GM18873 (cell line): ENCODE measurements at regions not wholly inside any gene's neighbourhood (a gene's known extent, or its start where the extent isn't known, plus 50 kb on each side); places are given as distances from the start of the nearest gene placed in this dataset.
"Not testable (repeated sequence)": the region's sequence is repeated elsewhere in the genome, so short reads cannot be mapped to it uniquely, and the experiment has no call there.

ENCODE experiments used
- ATAC-seq: cut with Tn5 transposase; IDR thresholded peaks from one replicate; pipeline ENCODE4 v1.9.1; 2021; ENCODE audit warnings: mild to moderate bottlenecking, moderate library complexity, moderate number of reproducible peaks; ENCODE audit not compliant: unreplicated experiment, low FRiP score

DNA sequence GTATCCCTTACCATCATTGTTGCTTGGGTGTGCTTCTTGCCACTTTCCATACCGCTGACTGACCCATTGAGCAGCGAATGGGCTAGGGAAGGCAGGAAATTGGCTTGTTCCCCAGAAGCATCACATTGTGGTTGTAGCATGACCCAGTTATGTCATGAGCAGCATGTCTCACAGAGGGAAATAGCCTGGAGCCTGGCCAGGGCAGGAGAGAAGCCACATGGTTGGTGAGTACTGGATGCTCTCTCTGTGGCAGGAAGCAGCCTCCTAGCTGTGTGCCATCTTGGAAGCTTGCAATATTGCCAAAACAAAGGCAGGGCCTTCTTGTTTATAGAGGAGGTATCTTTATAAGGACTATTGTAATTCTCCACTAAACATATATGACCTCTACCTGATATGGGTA is 482.6 kb downstream of the PIK3C3 start:
- ATAC-seq = no peak

DNA sequence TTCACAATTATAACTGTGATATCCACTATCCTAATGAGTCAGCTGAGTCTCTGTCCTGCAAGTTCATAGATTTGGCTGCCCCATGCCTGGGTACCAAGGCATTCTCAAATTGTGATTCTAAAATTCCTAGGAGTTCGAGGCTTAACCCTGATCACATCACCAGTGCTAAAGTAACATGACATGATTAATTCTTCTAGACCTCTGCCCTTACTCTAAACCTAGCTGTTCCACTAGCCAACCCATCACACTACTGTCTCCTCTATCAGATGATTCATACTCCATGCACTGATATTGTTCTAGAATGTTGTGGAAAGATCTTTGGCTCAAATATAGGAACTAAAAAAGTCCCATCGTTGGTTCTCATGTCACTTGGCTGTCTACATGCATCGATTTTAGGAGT is 487.6 kb downstream of the PIK3C3 start:
- no peak for ATAC-seq

DNA sequence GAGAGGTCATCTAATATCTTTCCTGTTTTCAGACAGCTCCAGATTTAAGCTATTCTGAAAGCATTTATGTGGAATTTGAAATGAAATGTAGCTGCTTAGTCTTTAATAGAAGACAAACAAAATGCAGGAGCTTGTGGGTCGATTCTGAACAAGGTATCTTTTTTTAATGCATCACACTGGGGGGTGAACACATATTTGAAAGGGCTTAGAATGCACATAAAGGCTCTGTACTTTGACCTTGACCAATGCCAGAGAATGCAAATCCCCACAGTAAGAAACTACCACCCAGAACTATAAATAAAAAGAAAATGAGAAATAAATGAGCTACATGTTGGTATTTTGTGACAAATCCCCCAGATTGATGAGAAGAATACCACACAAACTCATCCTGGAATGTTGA is 489.3 kb downstream of the PIK3C3 start:
- ATAC-seq = no peak

DNA sequence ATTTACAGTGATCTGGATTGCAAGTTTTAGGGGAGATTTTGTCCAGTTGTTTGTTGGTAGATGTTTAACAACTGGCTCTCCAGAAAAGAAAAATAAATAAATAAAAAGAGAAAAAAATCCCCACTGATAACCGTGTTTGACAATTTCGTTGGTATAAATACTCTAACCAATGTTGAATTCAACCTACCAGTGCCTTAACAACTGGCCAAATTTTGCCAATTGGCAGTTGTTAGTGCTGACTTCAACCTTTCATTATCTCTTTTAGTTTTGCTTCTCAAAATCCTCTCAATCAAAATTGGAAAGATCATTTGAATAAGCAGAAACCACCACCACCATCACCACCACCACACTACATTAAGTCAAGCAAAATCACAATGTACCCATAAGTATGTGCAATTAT is 490.3 kb downstream of the PIK3C3 start:
- no peak for ATAC-seq

DNA sequence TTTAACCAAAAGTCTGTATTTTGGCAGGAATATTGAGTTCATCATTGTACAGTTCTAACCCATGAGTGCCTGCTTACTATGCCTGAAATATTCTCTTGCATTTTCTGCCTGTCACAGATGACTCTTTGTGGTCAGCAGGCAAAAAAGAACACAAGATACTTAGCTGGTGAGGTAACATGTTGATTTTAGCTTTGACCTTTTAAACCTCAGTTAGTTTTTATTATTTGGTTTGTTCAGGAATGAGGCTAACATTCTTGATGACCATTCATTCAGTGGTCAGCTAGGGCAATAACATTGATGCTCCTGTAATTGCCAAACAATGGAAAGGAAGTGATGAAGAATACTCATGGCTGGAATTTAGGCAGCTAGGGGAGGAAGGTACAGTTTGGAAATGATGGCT is 491.2 kb downstream of the PIK3C3 start:
- no peak for ATAC-seq

DNA sequence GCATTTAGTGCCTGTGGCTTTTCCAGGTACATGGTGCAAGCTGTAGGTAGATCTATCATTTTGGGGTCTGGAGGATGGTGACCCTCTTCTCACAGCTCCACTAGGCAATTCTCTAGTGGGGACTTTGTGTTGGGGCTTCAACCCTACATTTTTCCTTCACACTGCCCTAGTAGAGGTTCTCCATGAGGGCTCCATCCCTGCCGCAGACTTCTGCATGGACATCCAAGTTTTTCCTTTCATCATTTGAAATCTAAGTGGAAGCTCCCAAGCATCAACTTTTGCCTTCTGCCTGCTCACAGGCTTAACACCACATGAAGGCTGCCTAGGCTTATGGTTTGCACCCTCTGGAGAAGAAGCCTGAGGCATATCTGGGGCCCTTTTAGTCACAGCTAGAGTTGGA is 492.7 kb downstream of the PIK3C3 start:
- no peak for ATAC-seq

DNA sequence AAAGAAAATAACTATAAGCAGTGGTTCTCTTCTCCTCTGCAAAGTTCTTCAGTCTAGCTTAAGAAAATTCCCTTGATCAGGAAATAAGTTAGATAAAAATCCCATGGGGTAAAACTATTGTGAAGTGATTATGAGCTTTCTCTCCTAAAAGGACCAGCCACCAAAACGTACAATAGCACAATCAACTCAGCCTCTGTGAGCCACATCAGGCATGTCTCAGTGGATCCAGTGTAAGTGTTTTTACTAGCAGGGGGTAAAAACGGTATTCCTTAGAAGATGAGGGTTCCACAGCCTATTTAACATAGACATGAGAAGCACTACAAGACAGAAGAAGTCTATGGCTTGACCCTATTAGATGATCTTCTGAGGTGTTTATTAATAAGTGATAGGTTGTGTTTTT is 503.2 kb downstream of the PIK3C3 start:
- ATAC-seq = no peak

DNA sequence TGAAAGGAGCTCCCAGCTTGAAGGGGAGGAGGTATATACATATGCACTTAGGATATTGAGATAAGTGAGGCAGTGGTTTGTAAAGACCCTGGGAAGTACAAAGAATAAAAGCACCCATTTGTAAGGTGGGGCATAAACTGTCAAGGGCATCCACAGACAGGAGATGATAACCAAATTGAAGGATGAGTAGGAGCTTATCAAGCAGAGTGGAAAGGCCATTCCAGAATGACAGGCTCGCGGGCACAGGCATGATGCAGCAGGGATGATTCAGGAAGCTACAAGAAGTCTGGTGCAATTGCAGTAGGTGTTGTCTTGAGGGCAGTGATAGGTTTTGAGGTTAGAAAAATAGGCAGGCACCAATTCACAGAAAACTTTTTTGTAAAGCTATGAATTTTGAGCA is 504.8 kb downstream of the PIK3C3 start:
- no peak for ATAC-seq

DNA sequence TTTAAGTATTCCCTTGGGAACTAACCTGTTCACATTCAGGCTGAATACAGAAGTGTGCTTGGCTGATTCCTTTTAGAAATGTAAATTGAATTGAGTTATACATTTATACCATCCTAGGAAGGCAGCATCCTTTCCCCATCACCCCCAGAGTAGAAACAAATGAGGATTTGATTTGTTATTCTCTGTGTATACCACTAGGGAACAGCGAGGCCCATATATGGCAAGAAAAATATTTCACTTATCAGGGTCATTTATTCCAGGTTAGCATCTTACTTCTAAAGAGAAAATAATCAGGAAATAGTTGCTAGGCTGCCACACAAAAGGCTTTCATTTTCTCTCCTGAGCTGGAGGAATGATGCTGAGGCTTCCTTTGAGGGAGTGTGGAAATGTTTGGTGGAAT is 516.9 kb downstream of the PIK3C3 start:
- ATAC-seq = no peak

DNA sequence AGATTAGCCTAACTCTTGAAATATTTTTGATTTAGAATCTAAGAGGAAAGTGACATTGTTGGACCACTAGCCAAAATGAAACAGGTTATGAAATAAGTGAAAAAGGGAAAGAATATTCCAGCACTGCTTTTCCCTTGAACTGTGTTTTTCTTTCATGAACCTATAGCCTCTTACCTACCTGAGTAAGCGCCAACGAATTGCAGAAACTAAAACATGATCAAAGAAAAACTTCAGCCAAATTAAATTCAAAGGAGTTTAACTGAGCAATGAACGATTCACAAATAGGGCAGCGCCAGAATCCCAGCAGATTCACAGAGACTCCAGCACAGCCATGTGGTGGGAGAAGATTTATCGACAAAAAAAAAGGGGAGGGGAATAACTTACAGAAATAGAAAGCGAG is 518.6 kb downstream of the PIK3C3 start:
- ATAC-seq = no peak

DNA sequence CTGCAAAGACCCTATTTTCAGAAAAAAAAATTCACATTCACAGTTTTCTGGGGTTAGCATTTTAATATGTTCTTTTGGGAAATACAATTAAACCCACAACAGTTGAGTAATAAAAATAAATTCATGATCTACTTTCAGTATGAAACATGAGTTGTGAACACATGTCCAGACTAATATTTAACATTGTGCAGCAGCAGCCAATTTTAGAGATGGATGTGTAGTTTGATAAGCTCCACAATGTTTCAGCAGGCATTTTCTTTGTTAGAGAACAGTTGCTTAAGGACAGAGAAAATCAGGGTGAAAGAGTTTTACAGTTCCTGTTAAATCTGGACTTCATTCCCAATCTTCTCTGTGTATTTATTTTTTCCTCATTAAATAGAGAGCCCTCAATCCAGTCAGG is 519.5 kb downstream of the PIK3C3 start:
- ATAC-seq = no peak

DNA sequence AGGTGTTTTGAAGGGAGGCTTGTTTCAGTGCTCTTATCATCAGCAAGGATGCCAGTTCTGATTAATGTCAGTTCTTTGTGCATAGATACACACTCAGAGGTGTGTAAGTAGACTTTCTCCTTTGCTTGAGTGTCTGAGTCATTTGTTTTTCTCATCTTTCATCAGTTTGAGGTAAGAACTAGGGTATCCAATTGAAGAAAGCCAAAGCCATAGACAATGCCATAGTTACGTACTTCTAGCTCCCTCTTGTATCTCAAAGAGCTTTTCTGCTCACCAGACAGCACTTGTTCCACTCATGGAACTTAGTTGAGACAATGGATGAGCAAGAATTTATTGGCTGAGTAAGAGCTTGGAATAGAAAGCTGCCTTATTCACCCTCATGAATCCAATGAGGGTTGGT is 520.1 kb downstream of the PIK3C3 start:
- ATAC-seq = no peak

DNA sequence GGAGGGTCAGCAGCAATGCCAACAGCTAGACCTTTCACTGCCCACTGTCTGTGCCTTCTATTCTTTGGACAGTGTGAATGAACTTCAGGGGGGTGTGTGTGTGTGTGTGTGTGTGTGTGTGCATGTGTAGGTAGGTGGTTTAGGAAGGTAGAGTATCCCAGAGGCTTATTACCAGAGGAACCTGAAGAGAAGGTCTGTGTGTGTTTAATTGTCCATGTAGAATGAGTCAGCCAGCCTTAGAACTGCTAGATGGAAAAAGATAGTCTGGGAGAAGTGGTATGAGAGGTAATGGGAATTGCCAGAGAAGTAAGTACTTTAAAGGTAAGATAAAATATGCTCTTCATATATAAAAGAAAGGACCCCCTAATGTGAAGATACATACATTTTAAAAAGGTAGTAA is 522.2 kb downstream of the PIK3C3 start:
- ATAC-seq = no peak

DNA sequence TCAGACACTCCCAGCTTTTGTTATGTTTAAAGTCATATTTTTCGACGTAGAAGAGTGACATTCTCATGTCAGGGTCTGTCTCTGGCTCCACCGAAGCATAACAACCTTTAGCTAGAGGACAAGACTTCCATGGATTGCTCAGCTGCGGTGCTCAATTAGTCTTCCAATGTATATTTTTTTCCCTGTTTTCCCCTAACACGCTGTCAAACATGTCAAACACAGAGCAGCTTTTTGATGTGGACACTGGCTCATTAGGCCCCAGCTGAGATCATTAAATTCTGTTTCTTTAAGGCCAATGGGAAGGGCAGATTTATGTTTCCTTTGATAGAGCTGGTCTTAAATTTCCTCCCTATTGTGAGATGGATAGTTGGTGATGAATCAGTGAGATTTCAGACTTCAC is 525.4 kb downstream of the PIK3C3 start:
- ATAC-seq = no peak

DNA sequence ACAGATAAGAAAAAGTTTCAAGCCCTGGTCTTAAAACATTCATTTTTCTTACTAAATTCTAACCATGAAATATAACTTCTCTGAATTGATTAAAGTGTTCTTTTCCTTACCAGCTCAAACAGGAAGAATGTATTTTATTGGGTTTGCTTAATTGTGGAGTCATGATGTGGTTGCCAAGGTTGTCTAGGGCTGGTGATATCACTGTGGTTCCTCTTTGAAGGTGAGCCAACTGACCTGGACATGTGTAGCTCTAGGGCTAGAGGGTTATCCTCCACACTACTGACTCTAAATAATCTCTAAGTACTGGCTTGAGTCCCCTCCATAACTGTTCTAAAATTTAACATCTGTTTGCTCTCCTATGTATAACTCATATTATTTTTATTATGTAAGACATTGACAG is 529.6 kb downstream of the PIK3C3 start:
- ATAC-seq = no peak

DNA sequence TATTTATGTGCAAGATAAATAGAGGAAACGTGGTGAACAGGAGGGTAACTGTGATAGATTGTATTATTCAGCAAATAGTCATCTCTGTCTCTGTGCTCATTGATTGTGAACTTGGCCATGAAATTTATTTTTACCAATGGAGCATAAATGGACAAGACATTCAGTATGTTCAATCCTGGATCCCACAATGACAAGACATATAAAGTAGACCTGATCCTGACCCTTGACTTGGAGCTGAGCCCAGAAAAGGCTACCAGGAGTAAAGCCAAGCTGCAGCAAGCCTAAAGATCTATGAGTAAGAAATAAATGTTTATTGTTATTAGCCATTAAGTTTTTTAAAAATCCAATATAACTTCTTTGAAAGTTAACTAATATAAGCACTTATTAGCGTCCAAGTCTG is 531.2 kb downstream of the PIK3C3 start:
- ATAC-seq = no peak

DNA sequence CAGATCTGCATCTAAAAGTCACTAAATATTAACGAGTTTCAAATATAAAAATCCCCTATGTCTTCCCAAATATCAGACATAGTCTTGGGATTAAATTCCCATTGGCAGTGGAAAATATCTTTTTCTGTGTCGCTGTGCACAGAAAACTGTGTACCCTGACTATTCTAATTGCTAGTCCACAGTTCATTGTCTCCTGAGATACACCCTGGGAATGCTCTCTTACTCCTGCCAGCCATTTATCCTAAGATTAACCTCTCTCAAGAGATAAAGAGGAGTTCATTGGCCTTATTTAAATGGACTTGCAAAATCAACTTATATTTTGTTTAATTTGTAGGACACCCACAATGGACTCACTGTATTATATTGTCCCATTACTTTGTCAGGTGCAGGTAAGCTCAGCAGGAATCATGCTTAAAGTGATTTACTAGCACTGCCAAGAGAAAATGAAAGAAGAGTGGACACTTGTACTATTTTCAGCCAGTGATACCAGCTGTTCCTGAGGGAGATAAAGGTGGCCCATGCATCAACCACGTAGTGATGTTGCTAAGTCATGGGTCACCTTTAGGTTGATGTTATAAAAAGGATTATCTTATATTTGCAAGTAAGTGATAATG is 553.8 kb downstream of the PIK3C3 start:
- ATAC-seq = no peak

DNA sequence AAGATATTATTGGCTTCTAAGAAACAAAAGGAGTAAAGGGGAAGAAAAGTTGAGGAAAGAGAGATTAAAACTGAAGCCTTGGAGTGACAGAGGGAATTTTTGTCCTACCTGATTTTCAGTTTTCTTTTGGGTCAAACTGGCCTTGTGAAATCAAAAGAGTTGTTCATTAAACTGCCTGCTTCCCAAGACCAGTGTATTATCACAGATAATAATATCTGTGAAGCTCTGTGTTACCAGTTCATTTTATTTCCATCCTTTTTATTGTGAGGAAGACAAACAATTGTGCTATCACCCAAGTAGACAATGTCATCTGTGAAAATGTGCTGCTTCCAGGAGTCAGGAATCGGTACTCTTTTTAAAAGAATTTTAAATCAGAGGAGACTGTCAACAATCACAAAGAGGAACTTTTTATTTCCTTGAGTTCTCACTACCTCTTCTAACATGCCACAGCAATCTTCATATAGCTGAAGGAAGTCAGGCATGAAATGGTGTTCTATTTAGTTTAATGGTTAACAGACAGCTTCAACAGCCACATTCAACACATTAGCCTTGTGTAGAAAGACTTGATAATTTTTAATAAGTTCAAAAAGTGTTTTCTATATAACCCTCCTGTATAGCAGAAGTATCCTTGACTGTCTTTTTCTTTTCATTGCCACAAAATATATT is 554.8 kb downstream of the PIK3C3 start:
- no peak for ATAC-seq

DNA sequence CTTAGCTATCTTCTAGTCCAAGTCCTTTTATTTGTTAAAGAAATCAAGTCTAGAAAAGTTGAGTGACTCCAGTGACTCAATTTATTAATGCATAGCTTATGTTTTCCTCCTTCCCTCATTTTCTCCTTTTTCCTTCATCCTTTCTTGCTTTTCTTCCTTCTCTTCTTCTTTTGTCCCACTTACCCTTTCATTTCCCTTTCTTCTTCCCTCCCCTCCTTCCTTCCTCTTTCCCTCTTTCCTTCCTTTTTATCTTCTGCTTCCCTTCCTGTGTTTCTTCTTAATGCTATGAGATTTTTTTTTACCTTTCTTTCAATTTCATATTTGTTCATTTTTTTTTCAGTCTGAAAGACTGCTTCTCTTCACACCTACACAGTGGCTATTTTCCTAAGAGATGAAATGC is 555.5 kb downstream of the PIK3C3 start:
- ATAC-seq = no peak

DNA sequence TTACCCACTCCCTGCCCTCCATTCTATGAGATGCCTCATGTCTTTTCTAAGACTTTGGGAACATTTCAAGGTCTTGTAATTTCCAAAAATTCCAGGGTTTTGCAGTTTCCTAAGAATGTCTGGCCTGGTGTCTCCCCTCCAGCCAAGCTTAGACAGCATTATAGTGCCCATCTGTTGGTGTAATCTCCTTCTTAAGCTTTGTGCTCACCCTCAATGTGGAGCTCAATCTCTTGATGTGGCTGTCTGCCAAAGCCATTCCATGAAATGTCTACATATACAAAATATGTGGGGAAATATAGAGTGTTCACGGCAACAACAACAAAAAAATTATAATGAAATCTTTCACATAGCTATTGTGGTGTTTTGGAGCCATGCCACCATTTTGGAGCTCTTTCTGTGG is 558.4 kb downstream of the PIK3C3 start:
- ATAC-seq = no peak

DNA sequence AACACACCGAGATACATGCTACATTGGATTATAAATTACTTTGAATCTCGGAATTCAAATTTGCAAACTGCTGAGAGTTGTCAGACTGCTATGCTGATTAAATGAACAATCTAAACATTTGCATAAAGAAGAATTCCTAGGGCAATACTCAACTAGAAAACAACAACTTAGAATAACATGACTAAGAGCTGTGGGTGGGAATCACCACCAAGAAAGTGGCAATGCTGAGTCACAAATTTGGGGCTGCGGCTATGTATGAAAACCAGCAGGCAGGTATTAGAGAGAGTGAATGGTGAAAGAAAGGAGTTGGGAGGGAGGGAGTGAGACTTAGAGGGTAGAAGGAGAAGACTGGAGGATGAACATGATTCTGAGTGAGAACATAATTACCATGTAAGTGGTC is 559.5 kb downstream of the PIK3C3 start:
- ATAC-seq = no peak

DNA sequence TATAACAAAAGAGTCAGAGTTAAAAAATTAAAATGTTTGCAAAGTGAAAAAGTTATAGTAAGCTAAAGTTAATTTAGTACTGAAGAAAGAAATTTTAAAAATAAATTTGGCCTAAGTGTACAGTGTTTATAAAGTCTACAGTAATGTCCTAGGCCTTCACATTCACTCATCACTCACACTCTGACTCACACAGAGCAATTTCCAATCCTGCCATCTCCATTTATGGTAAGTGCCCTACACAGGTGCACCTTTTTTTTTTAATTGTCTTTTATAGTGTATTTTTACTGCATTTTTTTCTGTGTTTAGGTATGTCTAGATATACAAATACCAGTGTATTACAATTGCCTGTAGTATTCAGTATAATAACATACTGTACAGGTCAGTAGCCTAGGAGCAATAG is 562.9 kb downstream of the PIK3C3 start:
- no peak for ATAC-seq

DNA sequence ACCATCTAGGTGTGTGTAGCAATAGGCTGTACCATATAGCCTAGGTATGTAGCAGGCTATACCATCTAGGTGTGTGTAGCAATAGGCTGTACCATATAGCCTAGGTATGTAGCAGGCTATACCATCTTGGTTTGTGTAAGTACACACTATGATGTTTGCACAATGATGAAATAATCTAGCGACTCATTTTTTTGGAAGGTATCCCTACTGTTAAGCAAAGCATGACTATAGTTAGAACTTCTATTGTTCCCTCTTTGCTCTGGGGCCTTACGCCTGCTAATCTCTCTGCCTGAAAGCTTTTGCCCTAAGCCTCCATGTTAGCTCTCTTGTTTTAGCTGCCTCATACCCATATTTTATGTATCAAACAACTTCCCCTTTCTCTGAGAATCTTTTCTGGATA is 563.3 kb downstream of the PIK3C3 start:
- ATAC-seq = not testable (repeated sequence)
